SK-N-SH (cell line): ENCODE measurements at regions not wholly inside any gene's neighbourhood (a gene's known extent, or its start where the extent isn't known, plus 50 kb on each side); places are given as distances from the start of the nearest gene placed in this dataset.

ENCODE experiments used
- CTCF ChIP-seq: fragments of 200-600 bp; sonication (generic); IDR thresholded peaks from 2 replicates; pipeline ENCODE4 v1.6.1; 2017; ENCODE audit warnings: antibody characterized with exemption, mild to moderate bottlenecking, moderate library complexity
- RFX5 ChIP-seq: IDR thresholded peaks from 2 replicates; pipeline ENCODE4 v1.6.1; 2012; ENCODE audit warnings: mild to moderate bottlenecking, improper control_type of control experiment, low read length
- SMC3 ChIP-seq: IDR thresholded peaks from 2 replicates; pipeline ENCODE4 v1.6.1; 2012; ENCODE audit warnings: low read depth, low read length, improper control_type of control experiment

- TF ChIP-seq SMC3 (no peak), RFX5 (no peak), CTCF (no peak)
Observed at GRCh38 chr22:49599039-49599438, 228.6 kb downstream of the BRD1 start.
